HEK293 (cell line): ENCODE measurements at regions not wholly inside any gene's neighbourhood (a gene's known extent, or its start where the extent isn't known, plus 50 kb on each side); places are given as distances from the start of the nearest gene placed in this dataset.

Experiments used
- CTCF ChIA-PET: fragments of 350-600 bp; formaldehyde crosslinking; extraction: SDS; loops from one replicate; lab custom pipeline; 2021; ENCODE audit warnings: antibody characterized with exemption; lab: Yijun Ruan, JAX
- POLR2A ChIA-PET: fragments of 300-600 bp; formaldehyde crosslinking; extraction: SDS; loops from one replicate; lab custom pipeline; 2020; ENCODE audit warnings: antibody characterized with exemption, inconsistent platforms; lab: Yijun Ruan, JAX
- H3K27ac ChIP-seq: fragments of 200-500 bp; sonication (Bioruptor generic); 2 replicates; pipeline ENCODE4 v1.5.1; 2014; ENCODE audit warnings: low read depth, low read length, control low read depth, inconsistent platforms; ENCODE audit errors: extremely low read depth
- H3K36me3 ChIP-seq, 2 experiments: fragments of 200-500 bp in 1 of 2; sonication (Bioruptor generic) in 1 of 2; 1 replicate in 1 of 2; 2 replicates in 1 of 2; pipeline ENCODE4 v1.5.1; 2014 to 2017; ENCODE audit warnings: inconsistent platforms in 2 of 2, low read length in 2 of 2; ENCODE audit not compliant: control insufficient read depth in 2 of 2, insufficient read depth in 1 of 2
- H3K4me1 ChIP-seq: fragments of 200-500 bp; sonication (Bioruptor generic); 2 replicates; pipeline ENCODE4 v1.5.1; 2014; ENCODE audit warnings: mild to moderate bottlenecking, low read length, inconsistent platforms; ENCODE audit not compliant: control insufficient read depth, insufficient read depth
- H3K4me3 ChIP-seq: 2 replicates; pipeline ENCODE4 v1.5.1; 2011; ENCODE audit warnings: low read depth, mild to moderate bottlenecking, control low read depth, low read length, moderate library complexity
- H3K9me3 ChIP-seq: fragments of 200-500 bp; sonication (Bioruptor generic); 2 replicates; pipeline ENCODE4 v1.5.1; 2014; ENCODE audit warnings: low read depth, low read length, inconsistent platforms; ENCODE audit not compliant: control insufficient read depth, insufficient read depth
- GLI2 ChIP-seq: fragments of 450-650 bp; formaldehyde crosslinking; IDR thresholded peaks from 2 replicates; pipeline ENCODE4; 2017; ENCODE audit warnings: missing biosample characterization, missing genetic modification characterization, low read depth, borderline replicate concordance
- KLF16 ChIP-seq: fragments of 450-650 bp; formaldehyde crosslinking; IDR thresholded peaks from 2 replicates; pipeline ENCODE4 v1.5.1; 2017; ENCODE audit warnings: missing biosample characterization, missing genetic modification characterization
- WT1 ChIP-seq: fragments of 450-650 bp; formaldehyde crosslinking; IDR thresholded peaks from 2 replicates; pipeline ENCODE4 v1.5.1; 2016; ENCODE audit warnings: missing biosample characterization, missing genetic modification characterization
- ZBTB1 ChIP-seq: fragments of 450-650 bp; formaldehyde crosslinking; IDR thresholded peaks from 2 replicates; pipeline ENCODE4 v1.5.1; 2016; ENCODE audit warnings: missing biosample characterization, missing genetic modification characterization
- ZEB2 ChIP-seq: fragments of 450-650 bp; formaldehyde crosslinking; IDR thresholded peaks from 2 replicates; pipeline ENCODE4 v1.5.1; 2016; ENCODE audit warnings: missing biosample characterization, missing genetic modification characterization
- ZFP37 ChIP-seq: fragments of 450-650 bp; formaldehyde crosslinking; IDR thresholded peaks from 2 replicates; pipeline ENCODE4 v1.5.1; 2016; ENCODE audit warnings: missing biosample characterization, missing genetic modification characterization
- ZFP41 ChIP-seq: fragments of 450-650 bp; formaldehyde crosslinking; IDR thresholded peaks from 2 replicates; pipeline ENCODE4 v1.5.1; 2016; ENCODE audit warnings: missing biosample characterization, missing genetic modification characterization, borderline replicate concordance
- ZFP69B ChIP-seq: fragments of 450-650 bp; formaldehyde crosslinking; IDR thresholded peaks from 2 replicates; pipeline ENCODE4 v1.5.1; 2016; ENCODE audit warnings: missing biosample characterization, missing genetic modification characterization
- ZNF140 ChIP-seq: fragments of 450-650 bp; formaldehyde crosslinking; IDR thresholded peaks from 2 replicates; pipeline ENCODE4 v1.5.1; 2016; ENCODE audit warnings: missing biosample characterization, missing genetic modification characterization
- ZNF155 ChIP-seq: fragments of 450-650 bp; formaldehyde crosslinking; IDR thresholded peaks from 2 replicates; pipeline ENCODE4 v1.5.1; 2016; ENCODE audit warnings: missing biosample characterization, missing genetic modification characterization
- ZNF169 ChIP-seq: fragments of 450-650 bp; formaldehyde crosslinking; IDR thresholded peaks from 2 replicates; pipeline ENCODE4 v1.5.1; 2016; ENCODE audit warnings: missing biosample characterization, missing genetic modification characterization
- ZNF473 ChIP-seq: fragments of 450-650 bp; formaldehyde crosslinking; IDR thresholded peaks from 2 replicates; pipeline ENCODE4 v1.5.1; 2017; ENCODE audit warnings: missing biosample characterization, missing genetic modification characterization
- ZNF514 ChIP-seq: fragments of 450-650 bp; formaldehyde crosslinking; IDR thresholded peaks from 2 replicates; pipeline ENCODE4 v1.5.1; 2016; ENCODE audit warnings: missing biosample characterization, missing genetic modification characterization
- ZNF544 ChIP-seq: fragments of 450-650 bp; formaldehyde crosslinking; IDR thresholded peaks from 2 replicates; pipeline ENCODE4 v1.5.0; 2017; ENCODE audit warnings: missing biosample characterization, missing genetic modification characterization
- ZNF585B ChIP-seq: fragments of 450-650 bp; formaldehyde crosslinking; IDR thresholded peaks from 2 replicates; pipeline ENCODE4 v1.5.1; 2016; ENCODE audit warnings: missing biosample characterization, missing genetic modification characterization
- ZNF670 ChIP-seq: fragments of 450-650 bp; formaldehyde crosslinking; IDR thresholded peaks from 2 replicates; pipeline ENCODE4 v1.5.1; 2016; ENCODE audit warnings: missing biosample characterization, missing genetic modification characterization, low read depth
- ZNF76 ChIP-seq: fragments of 450-650 bp; formaldehyde crosslinking; IDR thresholded peaks from 2 replicates; pipeline ENCODE4; 2016; ENCODE audit warnings: low read depth, missing biosample characterization, missing genetic modification characterization, borderline replicate concordance
- TF ChIP-seq, protein P1 (sequence below): fragments of 450-650 bp; formaldehyde crosslinking; IDR thresholded peaks from 2 replicates; pipeline ENCODE4 v1.5.1; 2017; ENCODE audit warnings: missing biosample characterization, missing genetic modification characterization
- TF ChIP-seq, protein P2 (sequence below): fragments of 450-650 bp; formaldehyde crosslinking; IDR thresholded peaks from 2 replicates; pipeline ENCODE4 v1.5.1; 2016; ENCODE audit warnings: missing biosample characterization, missing genetic modification characterization
- TF ChIP-seq, protein P3 (sequence below): fragments of 450-650 bp; IDR thresholded peaks from 2 replicates; pipeline ENCODE4 v1.5.1; 2018; ENCODE audit warnings: missing biosample characterization, mild to moderate bottlenecking, missing genetic modification characterization
- TF ChIP-seq, protein P4 (sequence below): fragments of 450-650 bp; IDR thresholded peaks from 2 replicates; pipeline ENCODE4 v1.5.1; 2018; ENCODE audit warnings: missing biosample characterization, missing genetic modification characterization

DNA sequence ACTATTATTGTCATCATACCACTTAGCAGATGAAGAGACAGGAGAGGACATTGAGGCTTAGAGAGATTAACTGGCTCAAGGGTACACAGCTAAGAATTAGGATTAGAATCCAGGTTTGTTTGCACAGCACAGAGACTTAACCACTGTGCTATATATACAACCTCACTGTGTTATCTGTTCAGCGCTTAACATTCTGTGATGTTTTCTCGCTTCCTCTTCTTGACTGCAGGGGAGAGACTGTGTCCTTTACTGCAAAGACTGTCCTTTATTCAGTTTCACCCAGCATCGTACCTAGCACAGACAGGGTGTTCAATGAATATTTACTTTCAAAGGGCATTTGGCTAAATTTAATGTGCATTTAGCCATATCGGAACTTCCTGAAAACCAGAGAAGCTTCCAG is 54.9 kb upstream of the PCDH8 start (continued):
- TF ChIP-seq, protein P1, sequence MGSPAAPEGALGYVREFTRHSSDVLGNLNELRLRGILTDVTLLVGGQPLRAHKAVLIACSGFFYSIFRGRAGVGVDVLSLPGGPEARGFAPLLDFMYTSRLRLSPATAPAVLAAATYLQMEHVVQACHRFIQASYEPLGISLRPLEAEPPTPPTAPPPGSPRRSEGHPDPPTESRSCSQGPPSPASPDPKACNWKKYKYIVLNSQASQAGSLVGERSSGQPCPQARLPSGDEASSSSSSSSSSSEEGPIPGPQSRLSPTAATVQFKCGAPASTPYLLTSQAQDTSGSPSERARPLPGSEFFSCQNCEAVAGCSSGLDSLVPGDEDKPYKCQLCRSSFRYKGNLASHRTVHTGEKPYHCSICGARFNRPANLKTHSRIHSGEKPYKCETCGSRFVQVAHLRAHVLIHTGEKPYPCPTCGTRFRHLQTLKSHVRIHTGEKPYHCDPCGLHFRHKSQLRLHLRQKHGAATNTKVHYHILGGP (tag by site-specific recombination) = no peak
- no peak for TF ChIP-seq ZFP37 (tag by site-specific recombination)
- TF ChIP-seq, all 188 proteins: peak for 0

DNA sequence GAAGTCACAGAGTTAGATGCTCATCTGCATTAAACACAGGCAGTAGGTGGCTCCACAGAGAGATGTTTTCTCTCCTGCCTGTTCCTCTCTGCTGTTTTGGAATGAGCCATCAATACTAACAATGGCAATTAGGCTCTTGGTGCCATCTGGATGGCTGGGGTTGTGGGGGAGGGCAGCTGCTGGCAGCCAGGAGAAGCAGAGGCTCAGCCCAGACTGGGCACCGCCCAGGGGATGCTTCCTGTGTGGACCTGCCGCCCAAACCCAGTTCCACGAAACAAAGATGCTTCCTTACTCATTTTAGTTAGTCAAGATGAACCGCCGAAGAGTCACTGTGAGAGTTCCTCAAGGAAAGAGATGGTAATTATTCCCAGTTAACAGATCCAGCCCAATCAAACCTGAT is 50.8 kb upstream of the PCDH8 start:
- ChIA-PET CTCF (interaction anchor here (1.3 kb wide), 2 partner anchors 23 to 252 kb away, joined by 3 read pairs; no protein-coding TSS in a partner anchor), POLR2A (no interaction called here)
- Histone ChIP-seq H3K4me1 (no peaks in the 10 kb centered on the region), H3K9me3 (no peaks in the 10 kb centered on the region), H3K36me3 (no peaks in the 10 kb centered on the region), H3K4me3 (no peak overlapping the region), H3K27ac (no peak overlapping the region)
- no peak for TF ChIP-seq ZFP69B (tag by site-specific recombination)
- TF ChIP-seq ZFP41 (tag by site-specific recombination) = no peak
- no peak for TF ChIP-seq ZNF155
- no peak for TF ChIP-seq GLI2
- TF ChIP-seq, protein P2, sequence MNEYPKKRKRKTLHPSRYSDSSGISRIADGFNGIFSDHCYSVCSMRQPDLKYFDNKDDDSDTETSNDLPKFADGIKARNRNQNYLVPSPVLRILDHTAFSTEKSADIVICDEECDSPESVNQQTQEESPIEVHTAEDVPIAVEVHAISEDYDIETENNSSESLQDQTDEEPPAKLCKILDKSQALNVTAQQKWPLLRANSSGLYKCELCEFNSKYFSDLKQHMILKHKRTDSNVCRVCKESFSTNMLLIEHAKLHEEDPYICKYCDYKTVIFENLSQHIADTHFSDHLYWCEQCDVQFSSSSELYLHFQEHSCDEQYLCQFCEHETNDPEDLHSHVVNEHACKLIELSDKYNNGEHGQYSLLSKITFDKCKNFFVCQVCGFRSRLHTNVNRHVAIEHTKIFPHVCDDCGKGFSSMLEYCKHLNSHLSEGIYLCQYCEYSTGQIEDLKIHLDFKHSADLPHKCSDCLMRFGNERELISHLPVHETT (tag by site-specific recombination) = no peak
- TF ChIP-seq, protein P3, sequence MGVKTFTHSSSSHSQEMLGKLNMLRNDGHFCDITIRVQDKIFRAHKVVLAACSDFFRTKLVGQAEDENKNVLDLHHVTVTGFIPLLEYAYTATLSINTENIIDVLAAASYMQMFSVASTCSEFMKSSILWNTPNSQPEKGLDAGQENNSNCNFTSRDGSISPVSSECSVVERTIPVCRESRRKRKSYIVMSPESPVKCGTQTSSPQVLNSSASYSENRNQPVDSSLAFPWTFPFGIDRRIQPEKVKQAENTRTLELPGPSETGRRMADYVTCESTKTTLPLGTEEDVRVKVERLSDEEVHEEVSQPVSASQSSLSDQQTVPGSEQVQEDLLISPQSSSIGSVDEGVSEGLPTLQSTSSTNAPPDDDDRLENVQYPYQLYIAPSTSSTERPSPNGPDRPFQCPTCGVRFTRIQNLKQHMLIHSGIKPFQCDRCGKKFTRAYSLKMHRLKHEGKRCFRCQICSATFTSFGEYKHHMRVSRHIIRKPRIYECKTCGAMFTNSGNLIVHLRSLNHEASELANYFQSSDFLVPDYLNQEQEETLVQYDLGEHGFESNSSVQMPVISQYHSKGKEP = no peak
- no peak for TF ChIP-seq ZNF169 (tag by site-specific recombination)
- no peak for TF ChIP-seq ZBTB1 (tag by site-specific recombination)
- TF ChIP-seq ZNF76 (tag by site-specific recombination) = no peak
- TF ChIP-seq KLF16 = no peak
- TF ChIP-seq ZNF140 (tag by site-specific recombination) = no peak
- TF ChIP-seq WT1 (tag by site-specific recombination) = no peak
- no peak for TF ChIP-seq ZNF514
- no peak for TF ChIP-seq ZNF670 (tag by site-specific recombination)
- no peak for TF ChIP-seq ZNF585B (tag by site-specific recombination)
- no peak for TF ChIP-seq ZEB2 (tag by site-specific recombination)
- TF ChIP-seq, protein P4, sequence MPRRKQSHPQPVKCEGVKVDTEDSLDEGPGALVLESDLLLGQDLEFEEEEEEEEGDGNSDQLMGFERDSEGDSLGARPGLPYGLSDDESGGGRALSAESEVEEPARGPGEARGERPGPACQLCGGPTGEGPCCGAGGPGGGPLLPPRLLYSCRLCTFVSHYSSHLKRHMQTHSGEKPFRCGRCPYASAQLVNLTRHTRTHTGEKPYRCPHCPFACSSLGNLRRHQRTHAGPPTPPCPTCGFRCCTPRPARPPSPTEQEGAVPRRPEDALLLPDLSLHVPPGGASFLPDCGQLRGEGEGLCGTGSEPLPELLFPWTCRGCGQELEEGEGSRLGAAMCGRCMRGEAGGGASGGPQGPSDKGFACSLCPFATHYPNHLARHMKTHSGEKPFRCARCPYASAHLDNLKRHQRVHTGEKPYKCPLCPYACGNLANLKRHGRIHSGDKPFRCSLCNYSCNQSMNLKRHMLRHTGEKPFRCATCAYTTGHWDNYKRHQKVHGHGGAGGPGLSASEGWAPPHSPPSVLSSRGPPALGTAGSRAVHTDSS = no peak
- no peak for TF ChIP-seq ZNF544 (tag by site-specific recombination)
- TF ChIP-seq ZNF473 = no peak
